Esophagus muscularis mucosa (tissue), 4 donors: ENCODE measurements at regions not wholly inside any gene's neighbourhood (a gene's known extent, or its start where the extent isn't known, plus 50 kb on each side); places are given as distances from the start of the nearest gene placed in this dataset.
A peak's percentile ranks its signal among the peaks of the same experiment; 100 is the strongest.

Experiments
- DNase-seq: peaks from one replicate; pipeline ENCODE4 v3.0.0-alpha.2; 2017; ENCODE audit errors: extremely low spot score
- H3K27ac ChIP-seq, 4 donors: fragments of 200-600 bp; sonication (generic); replicated peaks in 1 of 4; 1 replicate in 3 of 4; 2 replicates in 1 of 4; pipeline ENCODE4 v1.5.1; 2016 to 2019; ENCODE audit warnings: mild to moderate bottlenecking in 1 of 4
- H3K27me3 ChIP-seq, 4 donors: fragments of 200-600 bp; sonication (generic); one replicate each; pipeline versions ENCODE4 v1.5.1 to v1.6.0; 2016 to 2019
- H3K36me3 ChIP-seq, 4 donors: fragments of 200-600 bp; sonication (generic); one replicate each; pipeline ENCODE4 v1.5.1; 2016 to 2019
- H3K4me1 ChIP-seq, 4 donors: fragments of 200-600 bp; sonication (generic); one replicate each; pipeline ENCODE4 v1.5.1; 2016 to 2019
- H3K4me3 ChIP-seq, 4 donors: fragments of 200-600 bp; sonication (generic); 1 replicate in 2 of 4; 2 replicates in 2 of 4; pipeline ENCODE4 v1.5.1; 2016 to 2019; ENCODE audit warnings: mild to moderate bottlenecking in 4 of 4, moderate library complexity in 1 of 4
- H3K9me3 ChIP-seq, 4 donors: fragments of 200-600 bp; sonication (generic); 1 replicate in 3 of 4; 2 replicates in 1 of 4; pipeline ENCODE4 v1.5.1; 2016 to 2019
- EP300 ChIP-seq: sonication (generic); formaldehyde crosslinking; IDR thresholded peaks from one replicate; pipeline ENCODE4 v1.6.1; 2017; ENCODE audit warnings: antibody characterized with exemption
- POLR2A ChIP-seq: fragments of 450-650 bp; IDR thresholded peaks from one replicate; pipeline ENCODE4 v1.6.1; 2017; ENCODE audit warnings: antibody characterized with exemption, moderate library complexity, mild to moderate bottlenecking, low read depth
- POLR2AphosphoS5 ChIP-seq, 2 donors: sonication (generic); formaldehyde crosslinking; IDR thresholded peaks; one replicate each; pipeline ENCODE4 v1.6.1; 2017; ENCODE audit warnings: antibody characterized with exemption in 2 of 2
- WGBS: methylation state at CpG from one replicate; pipeline ENCODE4 v1.1.5; 2018; 5-methylcytosine and 5-hydroxymethylcytosine counted together
- intact Hi-C: fragments of 100-400 bp; cut with DNase I; formaldehyde crosslinking; loops from one replicate; pipeline ENCODE4 v1.15.1; 2023
- TF ChIP-seq, protein P1 (sequence below), 3 experiments: fragments of 200-600 bp in 2 of 3; fragments of 450-650 bp in 1 of 3; sonication (generic) in 2 of 3; IDR thresholded peaks; one replicate each; pipeline ENCODE4 v1.5.1; 2017 to 2019; ENCODE audit warnings: antibody characterized with exemption in 3 of 3, mild to moderate bottlenecking in 2 of 3, moderate library complexity in 1 of 3

DNA sequence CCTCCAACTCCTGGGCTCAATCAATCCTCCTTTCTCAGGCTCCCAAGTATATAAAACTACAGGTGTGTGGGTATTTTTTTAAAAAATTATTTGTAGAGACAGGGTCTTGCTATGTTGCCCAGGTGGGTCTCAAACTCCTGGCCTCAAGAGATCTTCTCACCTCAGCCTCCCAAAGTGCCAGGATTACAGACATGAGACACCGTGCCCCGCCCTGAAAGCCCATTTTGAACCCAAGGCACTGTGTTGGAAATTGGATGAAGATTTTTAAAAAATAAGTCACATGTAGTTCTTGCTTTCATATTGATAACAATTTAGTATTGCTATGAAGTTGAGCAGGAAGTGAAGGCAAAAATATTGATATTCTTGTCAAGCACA is 472.5 kb upstream of the TNP1 start:
- no peaks in the 10 kb centered on the region for H3K27me3 ChIP-seq
- H3K27ac ChIP-seq, result peak overlapping the region; percentile 80 to 82 (median 82)
- TF ChIP-seq POLR2AphosphoS5 (IDR thresholded peaks at IDR 0.05) (no peak), EP300 (no peak), POLR2A (no peak)
- TF ChIP-seq, protein P1, sequence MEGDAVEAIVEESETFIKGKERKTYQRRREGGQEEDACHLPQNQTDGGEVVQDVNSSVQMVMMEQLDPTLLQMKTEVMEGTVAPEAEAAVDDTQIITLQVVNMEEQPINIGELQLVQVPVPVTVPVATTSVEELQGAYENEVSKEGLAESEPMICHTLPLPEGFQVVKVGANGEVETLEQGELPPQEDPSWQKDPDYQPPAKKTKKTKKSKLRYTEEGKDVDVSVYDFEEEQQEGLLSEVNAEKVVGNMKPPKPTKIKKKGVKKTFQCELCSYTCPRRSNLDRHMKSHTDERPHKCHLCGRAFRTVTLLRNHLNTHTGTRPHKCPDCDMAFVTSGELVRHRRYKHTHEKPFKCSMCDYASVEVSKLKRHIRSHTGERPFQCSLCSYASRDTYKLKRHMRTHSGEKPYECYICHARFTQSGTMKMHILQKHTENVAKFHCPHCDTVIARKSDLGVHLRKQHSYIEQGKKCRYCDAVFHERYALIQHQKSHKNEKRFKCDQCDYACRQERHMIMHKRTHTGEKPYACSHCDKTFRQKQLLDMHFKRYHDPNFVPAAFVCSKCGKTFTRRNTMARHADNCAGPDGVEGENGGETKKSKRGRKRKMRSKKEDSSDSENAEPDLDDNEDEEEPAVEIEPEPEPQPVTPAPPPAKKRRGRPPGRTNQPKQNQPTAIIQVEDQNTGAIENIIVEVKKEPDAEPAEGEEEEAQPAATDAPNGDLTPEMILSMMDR (IDR thresholded peaks at IDR 0.05), result no peak
- peaks cover 28 to 64% (median 62%) of the 10 kb centered on the region in 4 donors for H3K4me1 ChIP-seq
- 94% methylated on average over 2 of the region's 2 CpGs for WGBS
- H3K36me3 ChIP-seq, result no peaks in the 10 kb centered on the region
- no peak for DNase-seq
- no peaks in the 10 kb centered on the region for H3K9me3 ChIP-seq
- no peak overlapping the region for H3K4me3 ChIP-seq
- intact Hi-C loops, result loop anchor here (10.0 kb wide), 1 partner anchor 648 kb away; no protein-coding TSS in a partner anchor

DNA sequence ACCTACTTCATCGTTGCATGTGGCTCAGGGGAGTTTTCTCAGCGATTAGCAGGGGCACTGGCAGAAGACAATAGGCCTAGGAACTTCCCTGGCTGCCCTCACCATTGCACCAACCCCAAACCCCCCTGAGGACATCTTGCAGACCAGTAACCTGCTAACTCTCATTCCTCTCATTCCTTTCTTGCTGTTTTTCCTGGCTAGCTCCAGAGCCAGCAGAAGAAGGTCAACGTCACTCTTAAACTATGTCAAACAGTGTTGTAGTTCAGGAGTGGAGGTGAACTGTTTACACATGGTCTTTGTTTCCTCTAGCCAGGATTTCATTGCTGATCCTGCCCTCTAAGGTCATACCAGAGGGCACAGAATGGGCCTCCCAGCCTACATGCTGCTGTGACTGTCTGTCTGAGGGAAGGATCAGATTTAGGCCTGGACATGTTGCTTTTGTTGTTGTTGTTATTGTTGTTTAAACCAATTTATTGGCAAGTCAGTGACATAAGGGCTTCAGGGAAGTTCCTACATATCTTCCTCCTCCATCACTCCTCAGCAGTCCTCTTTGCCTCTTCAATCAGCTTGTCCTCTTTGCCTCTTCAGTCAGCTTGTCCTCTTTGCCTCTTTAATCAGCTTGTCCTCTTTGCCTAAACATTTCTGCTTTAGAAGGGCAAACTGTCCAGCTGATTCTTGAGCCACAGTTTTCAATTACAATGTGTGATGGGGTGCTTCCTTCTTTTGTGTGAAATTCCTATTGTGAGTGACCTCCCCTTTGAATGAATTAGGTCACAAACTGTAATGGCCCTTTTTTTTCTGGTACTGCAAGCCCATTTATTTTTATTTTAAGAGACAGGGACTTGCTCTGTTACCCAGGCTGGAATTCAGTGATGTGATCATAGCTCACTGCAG is 471.9 kb upstream of the TNP1 start:
- no peak for DNase-seq
- H3K27me3 ChIP-seq, result no peaks in the 10 kb centered on the region
- WGBS, result 35% methylated on average over 3 of the region's 3 CpGs
- peak; percentile 17 for TF ChIP-seq EP300
- TF ChIP-seq POLR2AphosphoS5 (IDR thresholded peaks at IDR 0.05), result peak; percentile 13 to 66
- TF ChIP-seq, protein P1 (IDR thresholded peaks at IDR 0.05), result no peak
- no peaks in the 10 kb centered on the region for H3K9me3 ChIP-seq
- H3K36me3 ChIP-seq, result no peaks in the 10 kb centered on the region
- intact Hi-C loops, result loop anchor here (10.0 kb wide), 1 partner anchor 647 kb away; no protein-coding TSS in a partner anchor
- H3K4me3 ChIP-seq, result no peak overlapping the region
- H3K4me1 ChIP-seq, result peaks cover 28 to 65% (median 62%) of the 10 kb centered on the region in 4 donors
- H3K27ac ChIP-seq, result peak overlapping the region; percentile 80 to 82 (median 82)

DNA sequence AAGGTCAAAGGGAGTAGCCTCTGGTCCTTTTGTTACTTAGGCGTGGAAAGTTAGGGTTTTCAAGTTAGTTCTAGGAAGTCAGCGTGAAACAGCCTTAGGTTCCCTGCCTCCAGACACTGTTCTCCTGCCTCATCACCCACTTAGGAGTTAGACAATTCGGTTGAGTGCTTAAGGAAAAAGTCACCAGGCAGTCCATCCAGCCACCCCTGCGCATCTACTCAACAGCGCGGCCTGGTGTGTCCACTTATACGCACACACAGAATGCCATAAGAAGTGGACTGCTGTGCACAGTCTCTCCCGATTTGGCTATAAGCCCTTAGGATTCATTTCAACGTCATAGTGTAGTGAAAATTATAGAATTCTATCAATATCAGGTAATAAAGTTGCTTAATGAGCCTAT is 470.8 kb upstream of the TNP1 start:
- peaks cover 28 to 75% (median 69%) of the 10 kb centered on the region in 4 donors for H3K4me1 ChIP-seq
- H3K36me3 ChIP-seq, result no peaks in the 10 kb centered on the region
- WGBS, result 95% methylated on average over 9 of the region's 9 CpGs
- TF ChIP-seq POLR2A (no peak), POLR2AphosphoS5 (IDR thresholded peaks at IDR 0.05) (no peak), EP300 (no peak)
- TF ChIP-seq, protein P1 (IDR thresholded peaks at IDR 0.05), result no peak
- no peak for DNase-seq
- no peaks in the 10 kb centered on the region for H3K9me3 ChIP-seq
- intact Hi-C loops, result loop anchor here (10.0 kb wide), 1 partner anchor 646 kb away; no protein-coding TSS in a partner anchor
- no peaks in the 10 kb centered on the region for H3K27me3 ChIP-seq
- H3K27ac ChIP-seq, result peak overlapping the region; percentile 80 to 82 (median 82)
- H3K4me3 ChIP-seq, result no peak overlapping the region

DNA sequence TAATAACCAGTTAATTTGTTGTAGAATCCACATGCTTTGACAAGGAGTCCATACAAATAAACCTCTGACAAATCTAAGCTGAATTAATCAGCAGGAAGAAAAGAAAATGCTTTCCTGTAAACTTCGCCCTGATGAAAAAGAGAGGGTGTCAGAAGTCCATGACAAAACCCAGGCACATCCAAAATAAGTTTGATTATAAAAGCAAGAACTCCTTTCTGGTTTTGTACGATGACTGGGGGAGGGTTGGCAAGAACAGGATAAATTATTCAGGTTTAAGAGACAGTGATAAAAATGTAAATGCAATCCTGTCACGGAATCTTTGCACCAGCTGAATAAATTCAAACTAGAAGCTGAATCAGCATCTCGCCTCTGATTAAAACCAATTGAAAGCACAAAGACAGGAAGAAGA is 469.2 kb upstream of the TNP1 start:
- no peak overlapping the region for H3K4me3 ChIP-seq
- H3K27me3 ChIP-seq, result no peaks in the 10 kb centered on the region
- no peak for TF ChIP-seq POLR2A
- peak; percentile 28 for TF ChIP-seq EP300
- peak in 1 of 2 donors; percentile 75 for TF ChIP-seq POLR2AphosphoS5 (IDR thresholded peaks at IDR 0.05)
- WGBS, result 36% methylated on average over 4 of the region's 4 CpGs
- H3K4me1 ChIP-seq, result peaks cover 28 to 84% (median 72%) of the 10 kb centered on the region in 4 donors
- peaks cover 0 to 3% (median 0%) of the 10 kb centered on the region in 4 donors for H3K9me3 ChIP-seq
- intact Hi-C loops, result no loop called here
- DNase-seq, result no peak
- H3K36me3 ChIP-seq, result no peaks in the 10 kb centered on the region
- peak overlapping the region; percentile 80 to 82 (median 82) for H3K27ac ChIP-seq

DNA sequence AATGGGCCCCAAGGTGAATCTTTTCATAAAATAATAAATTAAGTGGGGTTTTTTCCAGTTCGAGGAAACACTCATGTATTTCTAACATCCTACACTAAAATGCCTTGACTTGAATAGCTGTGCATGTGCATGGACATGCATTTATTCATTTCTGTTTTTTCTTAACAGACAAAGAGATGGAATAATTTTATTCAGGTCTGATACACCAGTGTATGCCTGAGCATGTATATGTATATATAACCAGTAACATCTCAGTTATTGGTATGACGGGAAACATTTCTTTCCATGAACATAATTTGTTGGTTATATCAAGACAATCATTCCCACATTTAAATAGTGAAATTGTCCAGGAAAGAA is 468.7 kb upstream of the TNP1 start:
- Histone ChIP-seq H3K9me3 (peaks cover 0 to 7% (median 0%) of the 10 kb centered on the region in 4 donors), H3K36me3 (no peaks in the 10 kb centered on the region), H3K4me3 (no peak overlapping the region), H3K27ac (peak overlapping the region; percentile 80 to 82 (median 82)), H3K4me1 (peaks cover 28 to 81% (median 70%) of the 10 kb centered on the region in 4 donors), H3K27me3 (no peaks in the 10 kb centered on the region)
- TF ChIP-seq, protein P1 (IDR thresholded peaks at IDR 0.05), result no peak
- TF ChIP-seq EP300 (no peak), POLR2A (no peak), POLR2AphosphoS5 (IDR thresholded peaks at IDR 0.05) (no peak)
- WGBS, result 53% methylated on average over 2 of the region's 2 CpGs
- no peak for DNase-seq
- intact Hi-C loops, result no loop called here
